ENCODE measurements at regions not wholly inside any gene's neighbourhood (a gene's known extent, or its start where the extent isn't known, plus 50 kb on each side); places are given as distances from the start of the nearest gene placed in this dataset.

GRCh38 chr9:88696501-88696900 is 161.5 kb downstream of the NXNL2 start:
- no peak for DNase-seq

GRCh38 chr9:88697764-88698432 is 162.9 kb downstream of the NXNL2 start:
- DNase-seq: no peak

- DNase-seq: no peak
Measured at GRCh38 chr9:88702985-88703384, 168.0 kb downstream of the NXNL2 start.

GRCh38 chr9:88706193-88707113 is 171.5 kb downstream of the NXNL2 start:
- DNase-seq: no peak

GRCh38 chr9:88710449-88710848 is 175.5 kb downstream of the NXNL2 start:
- DNase-seq: no peak

GRCh38 chr9:88711719-88712118 is 176.7 kb downstream of the NXNL2 start:
- DNase-seq: no peak

DNA sequence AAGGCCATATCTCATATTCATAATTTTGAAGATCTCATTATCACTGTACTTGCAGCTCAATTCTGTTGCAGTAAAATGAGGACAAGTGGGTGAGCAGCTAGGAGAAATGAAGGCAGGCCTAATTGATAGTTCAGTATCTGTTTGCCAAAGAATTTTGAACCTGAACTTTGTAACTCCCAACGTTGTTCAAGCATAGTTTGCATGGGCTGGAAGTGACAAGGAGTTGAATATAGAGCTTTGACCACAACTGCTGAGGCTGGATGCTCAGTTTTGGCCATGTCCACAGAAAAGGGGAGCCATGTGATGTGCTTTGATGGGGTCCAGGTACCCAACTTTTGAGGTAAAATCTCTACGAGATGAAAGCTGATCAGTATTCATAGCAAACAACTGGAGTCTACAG is 177.5 kb downstream of the NXNL2 start:
- DNase-seq: no peak

GRCh38 chr9:88713010-88713409 is 178.0 kb downstream of the NXNL2 start:
- no peak for DNase-seq

DNA sequence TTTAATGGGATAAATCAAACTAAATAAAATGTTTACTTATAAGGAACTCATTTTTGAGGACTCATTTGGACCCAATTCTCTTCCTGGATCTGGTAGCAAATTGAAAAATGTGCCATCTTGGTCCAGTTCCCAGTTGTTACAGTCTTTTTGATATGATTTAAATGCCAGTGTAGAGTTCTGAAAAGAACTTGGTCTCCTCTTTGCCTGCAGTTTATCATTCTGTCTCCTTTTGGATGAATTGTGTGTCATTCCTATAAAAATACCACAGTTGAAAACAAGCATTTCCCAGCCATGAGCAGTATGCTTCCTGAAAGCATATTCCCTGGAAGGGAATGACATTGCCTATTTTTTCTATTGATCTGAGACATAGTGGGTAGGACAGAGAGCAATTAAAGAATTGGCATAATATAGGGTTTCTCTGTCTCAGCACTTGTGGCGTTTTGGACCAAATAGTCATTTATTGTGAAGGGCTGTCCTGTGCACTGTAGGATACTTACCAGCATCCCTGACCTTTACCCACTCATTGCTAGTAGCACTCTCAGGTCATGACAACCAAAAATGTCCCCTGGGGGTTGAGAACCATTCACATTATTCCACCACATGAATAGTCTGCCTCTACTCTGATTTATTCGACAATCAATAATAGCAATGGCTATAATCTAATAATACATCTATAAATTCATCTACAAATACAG is 181.8 kb downstream of the NXNL2 start:
- no peak for DNase-seq

DNA sequence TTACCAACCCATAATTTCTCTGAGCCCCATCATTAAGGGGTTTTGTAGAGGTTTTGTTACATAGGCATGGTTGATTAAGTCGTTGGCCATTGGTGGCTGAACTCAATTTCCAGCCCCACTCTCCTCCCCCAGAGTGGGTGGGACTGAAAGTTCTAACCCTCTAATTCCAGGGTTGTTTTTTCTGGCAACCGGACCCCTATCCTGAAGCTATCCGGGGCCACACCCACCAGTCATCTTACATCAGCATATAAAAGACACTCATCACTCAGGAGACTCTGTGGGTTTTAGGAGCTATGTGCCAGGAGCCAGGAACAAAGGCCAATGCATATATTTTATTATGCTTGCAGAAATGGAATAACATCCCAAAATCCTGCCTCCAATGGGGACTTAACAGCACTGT is 186.0 kb downstream of the NXNL2 start:
- DNase-seq: no peak

DNA sequence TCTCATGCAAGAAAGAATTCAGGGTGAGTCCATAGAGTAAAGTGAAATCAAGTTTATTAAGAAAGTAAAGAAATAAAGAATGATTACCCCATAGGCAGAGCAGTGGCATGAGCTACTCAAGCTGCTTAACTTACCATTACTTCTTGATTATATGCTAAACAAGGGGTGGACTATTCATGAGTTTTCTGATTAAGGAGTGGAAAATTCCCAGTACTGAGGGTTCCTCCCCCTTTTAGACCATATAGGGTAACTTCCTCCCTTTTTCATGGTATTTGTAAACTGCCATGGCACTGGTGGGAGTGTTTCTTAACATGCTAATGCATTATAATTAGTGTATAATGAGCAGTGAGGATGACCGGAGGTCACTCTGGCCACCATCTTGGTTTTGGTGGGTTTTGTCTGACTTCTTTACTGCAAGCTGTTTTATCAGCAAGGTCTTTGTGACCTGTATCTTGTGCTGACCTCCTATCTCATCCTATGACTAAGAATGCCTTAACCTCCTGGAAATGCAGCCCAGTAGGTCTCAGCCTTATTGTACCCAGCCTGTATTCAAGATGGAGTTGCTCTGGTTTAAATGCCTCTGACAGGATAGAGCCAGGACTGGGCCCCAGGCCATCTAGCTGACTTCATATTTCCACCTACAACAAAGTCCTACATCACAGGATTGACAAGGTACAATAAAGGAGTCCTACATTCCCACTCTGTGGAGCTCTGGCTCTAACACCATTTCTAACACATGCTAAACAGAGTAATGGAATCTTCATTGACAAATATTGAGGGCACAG is 186.7 kb downstream of the NXNL2 start:
- no peak for DNase-seq

GRCh38 chr9:88722753-88723152 is 187.8 kb downstream of the NXNL2 start:
- DNase-seq: no peak

- no peak for DNase-seq
Measured at GRCh38 chr9:88723751-88724150, 188.8 kb downstream of the NXNL2 start.

DNA sequence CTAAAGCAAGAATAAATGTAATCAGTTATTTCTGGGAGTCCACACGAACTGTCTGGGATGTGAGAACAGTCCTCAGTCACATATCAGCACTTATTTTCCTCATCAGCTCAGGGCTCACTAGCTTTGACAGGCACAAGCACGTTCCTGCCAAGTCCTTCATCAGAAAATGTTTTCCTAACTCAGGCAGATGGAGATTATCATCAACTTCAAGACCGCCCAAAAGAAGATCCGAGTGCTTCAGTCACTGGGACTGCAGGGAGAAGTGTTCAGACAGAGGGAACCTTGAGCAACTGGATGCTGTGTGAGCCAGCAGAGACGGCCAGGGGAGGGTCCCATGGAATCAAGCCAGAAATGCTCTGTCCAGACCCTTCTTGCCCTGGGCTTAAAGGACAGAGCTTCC is 189.4 kb downstream of the NXNL2 start:
- DNase-seq: no peak

- no peak for DNase-seq
Measured at GRCh38 chr9:88725300-88726019, 190.5 kb downstream of the NXNL2 start.

DNA sequence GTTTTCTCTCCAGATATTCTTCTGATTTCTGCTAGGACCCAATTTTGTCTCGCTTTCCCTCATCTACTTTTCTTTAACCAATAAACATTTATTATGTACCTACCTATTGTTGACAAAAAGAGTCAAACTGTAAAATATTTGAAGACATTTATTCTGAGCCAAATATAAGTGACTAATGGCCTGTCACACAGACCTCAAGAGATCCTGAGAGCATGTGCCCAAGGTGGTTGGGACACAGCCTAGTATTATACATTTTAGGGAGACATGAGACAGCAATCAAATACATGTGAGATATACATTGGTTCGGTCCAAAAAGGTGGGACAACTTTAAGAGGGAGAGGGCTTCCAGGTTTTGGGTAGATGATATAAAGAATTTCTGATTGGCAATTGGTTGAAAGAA is 191.8 kb downstream of the NXNL2 start:
- DNase-seq: no peak

GRCh38 chr9:88730780-88731179 is 195.8 kb downstream of the NXNL2 start:
- DNase-seq: no peak

GRCh38 chr9:88732128-88732527 is 197.2 kb downstream of the NXNL2 start:
- peak; percentile 8 for DNase-seq

- DNase-seq: no peak
Measured at GRCh38 chr9:88733651-88734421, 198.9 kb downstream of the NXNL2 start.

GRCh38 chr9:88734527-88734926 is 199.5 kb downstream of the NXNL2 start:
- no peak for DNase-seq

- no peak for DNase-seq
Measured at GRCh38 chr9:88736136-88736637, 201.2 kb downstream of the NXNL2 start.
